GM19238 (cell line): ENCODE measurements at regions not wholly inside any gene's neighbourhood (a gene's known extent, or its start where the extent isn't known, plus 50 kb on each side); places are given as distances from the start of the nearest gene placed in this dataset.

Experiments
- DNase-seq: peaks from one replicate; pipeline ENCODE4 v3.0.0; 2011; ENCODE audit warnings: low spot score; ENCODE audit not compliant: insufficient read length

- DNase-seq = no peak
These were observed 358.1 kb upstream of the SYT4 start for GRCh38 chr18:43635397-43635796.

GRCh38 chr18:43642727-43643330 is 365.5 kb upstream of the SYT4 start:
- no peak for DNase-seq

DNA sequence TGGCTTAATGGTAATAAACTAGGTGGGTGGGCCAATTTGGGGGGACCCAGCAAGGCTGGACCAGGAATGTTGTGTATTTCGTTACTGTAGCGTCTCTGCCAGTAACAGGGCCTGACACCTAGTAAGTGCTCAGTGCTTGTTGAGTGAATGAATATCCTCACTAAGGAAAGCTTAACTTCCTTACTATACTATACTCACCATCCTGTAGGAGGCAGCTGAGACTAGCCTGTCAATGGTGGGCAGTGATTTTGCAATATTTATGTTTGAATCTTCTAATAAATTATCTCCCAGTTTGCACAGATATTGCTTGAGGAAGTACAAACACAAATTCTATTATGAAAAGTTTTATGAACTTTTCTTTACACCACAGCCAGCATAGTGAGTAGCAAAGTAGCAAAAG is 370.7 kb upstream of the SYT4 start:
- DNase-seq = no peak

- no peak for DNase-seq
These were observed 372.5 kb upstream of the SYT4 start for GRCh38 chr18:43649649-43650357.

GRCh38 chr18:43650426-43650825 is 373.1 kb upstream of the SYT4 start:
- DNase-seq = no peak

DNA sequence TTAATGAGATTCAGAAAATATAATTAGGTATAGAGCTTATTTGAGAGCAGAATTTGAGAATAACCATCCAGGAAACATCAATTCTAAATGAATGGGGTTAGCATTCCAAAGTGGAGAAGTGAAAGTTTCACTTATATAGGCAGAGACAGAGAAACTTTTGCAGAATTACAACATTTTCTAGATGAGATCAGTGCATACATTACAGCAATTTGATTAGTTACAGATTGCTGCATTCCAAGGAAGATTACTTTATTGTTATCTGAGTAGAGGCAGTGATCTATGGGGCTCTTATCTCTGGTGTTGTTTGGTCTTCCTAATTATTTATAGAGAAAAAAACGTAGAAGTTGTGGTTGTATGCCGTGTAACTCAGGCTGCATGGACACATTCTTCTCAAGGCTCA is 373.8 kb upstream of the SYT4 start:
- no peak for DNase-seq

- no peak for DNase-seq
These were observed 379.3 kb upstream of the SYT4 start for GRCh38 chr18:43656547-43656946.

DNA sequence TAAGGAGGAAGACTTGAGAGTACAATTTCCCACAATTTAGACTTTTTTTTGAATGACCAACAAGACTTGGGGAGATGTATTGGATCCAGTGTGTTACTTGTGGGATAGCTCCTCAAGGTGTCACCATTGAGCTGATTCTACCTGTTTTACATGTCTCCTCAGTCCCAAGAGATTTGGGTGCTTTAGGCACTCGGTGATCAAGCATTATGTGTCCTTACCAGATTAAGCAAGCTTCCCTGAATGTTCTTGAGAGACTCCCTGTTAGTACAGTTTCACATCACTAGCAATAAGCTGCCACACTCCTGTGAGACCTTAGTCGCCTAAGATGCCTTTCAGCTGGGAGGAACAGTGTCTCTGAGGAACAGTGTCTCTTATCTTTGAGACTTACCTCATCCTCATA is 384.3 kb upstream of the SYT4 start:
- no peak for DNase-seq

DNA sequence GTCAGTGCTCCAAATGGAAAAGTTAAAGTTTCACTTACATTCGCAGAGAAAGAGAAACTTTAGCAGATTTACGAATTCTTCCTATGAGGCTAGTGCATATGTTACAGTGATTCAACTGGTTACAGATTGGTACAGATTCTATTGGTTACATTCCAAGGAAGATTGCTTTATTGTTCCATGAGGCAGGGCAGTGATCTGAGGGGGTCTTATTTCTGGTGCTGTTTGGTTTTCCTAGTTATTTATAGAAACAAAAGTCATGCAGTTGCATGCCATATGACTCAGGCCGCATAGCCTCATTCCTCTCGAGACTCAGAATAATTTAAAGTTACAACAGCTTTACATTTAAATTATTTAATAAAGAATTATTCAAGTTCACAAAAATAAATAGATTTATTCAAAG is 385.4 kb upstream of the SYT4 start:
- no peak for DNase-seq

- no peak for DNase-seq
These were observed 385.9 kb upstream of the SYT4 start for GRCh38 chr18:43663159-43663558.

DNA sequence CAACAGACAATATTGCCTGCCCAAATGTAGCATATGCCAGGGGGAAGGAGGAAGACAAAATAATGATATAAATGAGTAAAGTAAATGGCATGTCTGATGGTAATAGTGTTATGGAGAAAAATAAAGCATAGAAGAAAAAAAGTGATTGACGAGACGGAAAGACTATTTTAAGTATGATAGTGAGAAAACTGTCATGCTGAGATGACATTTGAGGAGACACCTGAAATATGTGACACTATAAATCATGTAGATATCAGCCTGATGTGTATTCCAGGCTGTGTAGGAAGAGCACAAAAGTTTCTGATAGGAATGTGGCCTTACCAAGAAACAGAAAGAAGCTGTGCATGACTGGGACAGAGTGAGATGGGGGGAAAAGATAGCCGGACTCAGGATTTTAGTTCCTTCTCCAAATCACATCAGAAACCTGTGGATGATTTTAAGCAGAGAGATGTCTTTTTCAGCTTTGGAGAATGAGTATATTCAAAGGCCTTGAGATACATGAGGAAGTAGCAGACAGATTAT is 387.3 kb upstream of the SYT4 start:
- no peak for DNase-seq

- no peak for DNase-seq
These were observed 388.0 kb upstream of the SYT4 start for GRCh38 chr18:43665105-43665788.

- no peak for DNase-seq
These were observed 391.6 kb upstream of the SYT4 start for GRCh38 chr18:43668866-43669265.

DNA sequence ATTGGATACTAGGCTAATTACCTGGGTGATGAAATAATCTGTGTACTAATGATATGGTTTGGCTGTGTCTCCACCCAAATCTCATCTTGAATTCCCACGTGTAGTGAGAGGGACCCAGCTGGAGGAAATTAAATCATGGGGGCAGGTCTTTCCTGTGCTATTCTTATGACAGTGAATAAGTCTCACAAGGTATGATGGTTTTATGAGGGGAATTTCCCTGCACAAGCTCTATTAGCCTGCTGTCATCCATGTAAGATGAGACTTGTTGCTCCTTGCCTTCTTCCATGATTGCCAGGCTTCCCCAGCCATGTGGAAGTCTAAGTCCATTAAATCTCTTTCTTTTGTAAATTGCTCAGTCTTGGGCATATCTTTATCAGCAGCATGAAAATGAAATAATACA is 394.1 kb upstream of the SYT4 start:
- no peak for DNase-seq

GRCh38 chr18:43680096-43680495 is 402.8 kb upstream of the SYT4 start:
- DNase-seq = no peak

- no peak for DNase-seq
These were observed 404.4 kb upstream of the SYT4 start for GRCh38 chr18:43681661-43682060.

DNA sequence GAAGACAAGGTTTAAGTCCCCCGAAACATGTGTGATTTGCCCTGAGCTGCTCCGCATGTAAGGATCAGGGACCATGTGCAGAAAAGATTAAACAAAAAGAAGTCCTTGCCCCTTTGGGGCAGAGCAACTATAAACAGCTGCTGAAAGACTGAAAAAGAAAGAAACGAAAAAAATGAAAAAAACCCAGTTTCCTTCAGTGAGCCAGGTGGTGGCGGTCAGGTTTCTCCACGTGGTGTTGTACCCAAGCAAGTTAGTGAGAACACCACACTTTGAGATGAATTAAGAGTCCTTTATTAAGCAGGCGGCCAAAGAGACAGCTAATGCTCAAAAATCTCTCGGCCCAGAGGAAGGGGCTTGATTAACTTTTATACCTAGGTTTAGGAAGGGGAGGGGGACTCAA is 404.9 kb upstream of the SYT4 start:
- no peak for DNase-seq

- DNase-seq = no peak
These were observed 409.4 kb upstream of the SYT4 start for GRCh38 chr18:43686709-43687108.

- DNase-seq = no peak
These were observed 414.9 kb upstream of the SYT4 start for GRCh38 chr18:43692099-43692690.

DNA sequence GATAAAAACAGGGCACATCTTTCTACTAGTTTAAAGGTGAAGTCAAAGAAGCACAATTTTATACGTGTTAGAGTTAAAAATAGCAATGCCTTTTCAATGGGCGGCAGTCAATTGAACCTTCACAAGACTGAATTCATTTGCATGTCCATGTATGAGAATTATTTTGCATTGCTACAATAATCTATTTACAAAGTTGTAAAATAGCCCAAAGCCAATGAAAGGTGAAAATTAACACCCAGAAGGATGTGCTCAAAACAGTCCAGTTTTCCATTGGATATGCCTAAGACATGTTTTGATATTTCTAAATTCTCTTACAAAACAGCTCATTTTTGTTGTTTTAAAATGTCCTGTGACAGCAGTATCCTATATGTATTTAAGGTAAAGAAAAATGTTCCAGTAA is 425.1 kb upstream of the SYT4 start:
- DNase-seq = no peak

GRCh38 chr18:43703050-43703449 is 425.8 kb upstream of the SYT4 start:
- no peak for DNase-seq

GRCh38 chr18:43705850-43706249 is 428.6 kb upstream of the SYT4 start:
- no peak for DNase-seq
